Cardiac muscle cell (in vitro differentiated cells and primary cell): ENCODE measurements at regions not wholly inside any gene's neighbourhood (a gene's known extent, or its start where the extent isn't known, plus 50 kb on each side); places are given as distances from the start of the nearest gene placed in this dataset.

ENCODE experiments used
- DNase-seq, 2 donors: peaks; one replicate each; pipeline versions ENCODE4 v3.0.0 to v3.0.0-alpha.2; 2010 to 2017; ENCODE audit warnings: low read depth in 1 of 2, low spot score in 1 of 2
- H3K27ac ChIP-seq: fragments of 200-600 bp; sonication (generic); 2 replicates; pipeline ENCODE4 v1.5.1; 2016
- H3K27me3 ChIP-seq: fragments of 200-600 bp; sonication (generic); 2 replicates; pipeline ENCODE4 v1.6.0; 2016; ENCODE audit warnings: control low read depth
- H3K36me3 ChIP-seq: fragments of 200-600 bp; sonication (generic); 2 replicates; pipeline ENCODE4 v1.5.1; 2016; ENCODE audit warnings: control low read depth
- H3K4me1 ChIP-seq: fragments of 200-600 bp; sonication (generic); 2 replicates; pipeline ENCODE4 v1.8.1; 2017; ENCODE audit warnings: low read depth, mild to moderate bottlenecking, mixed run types
- H3K4me3 ChIP-seq: fragments of 200-600 bp; sonication (generic); 2 replicates; pipeline ENCODE4 v1.5.1; 2016; ENCODE audit warnings: mild to moderate bottlenecking
- H3K9me3 ChIP-seq: fragments of 200-600 bp; sonication (generic); 2 replicates; pipeline ENCODE4 v1.5.1; 2017; ENCODE audit warnings: low read depth, mild to moderate bottlenecking, control low read depth
- CTCF ChIP-seq: IDR thresholded peaks from 2 replicates; pipeline ENCODE4 v1.5.1; 2012; ENCODE audit warnings: low read depth, mild to moderate bottlenecking, low read length

- H3K36me3 ChIP-seq: no peaks in the 10 kb centered on the region
- no peaks in the 10 kb centered on the region for H3K27me3 ChIP-seq
- no peak overlapping the region for H3K4me3 ChIP-seq
- no peaks in the 10 kb centered on the region for H3K9me3 ChIP-seq
- peak; percentile 28 to 32 for DNase-seq
- TF ChIP-seq CTCF: peak; percentile 40
- no peaks in the 10 kb centered on the region for H3K4me1 ChIP-seq
- no peak overlapping the region for H3K27ac ChIP-seq
Measured at GRCh38 chr10:128633864-128634540, 507.8 kb upstream of the MKI67 start.

DNA sequence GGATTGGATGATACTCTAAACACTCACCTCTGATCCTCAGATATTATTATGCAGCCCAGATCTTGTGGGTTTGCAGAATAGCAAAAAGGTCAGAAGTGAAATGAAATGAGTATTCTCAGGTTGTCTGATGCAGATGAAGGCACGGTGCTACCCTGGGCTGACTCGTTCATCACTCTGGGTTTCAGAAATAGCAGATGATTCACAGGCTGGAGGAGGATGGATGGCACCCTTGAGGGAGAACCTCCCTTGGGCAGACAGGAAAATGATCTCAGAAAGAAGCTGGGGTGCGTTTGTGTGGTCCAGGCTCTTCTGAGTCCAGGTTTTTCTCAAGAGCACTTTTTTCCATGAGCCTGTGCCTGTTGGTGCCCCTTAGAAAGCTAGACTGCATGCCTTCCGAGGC is 515.8 kb upstream of the MKI67 start:
- TF ChIP-seq CTCF: no peak
- no peak overlapping the region for H3K4me3 ChIP-seq

DNA sequence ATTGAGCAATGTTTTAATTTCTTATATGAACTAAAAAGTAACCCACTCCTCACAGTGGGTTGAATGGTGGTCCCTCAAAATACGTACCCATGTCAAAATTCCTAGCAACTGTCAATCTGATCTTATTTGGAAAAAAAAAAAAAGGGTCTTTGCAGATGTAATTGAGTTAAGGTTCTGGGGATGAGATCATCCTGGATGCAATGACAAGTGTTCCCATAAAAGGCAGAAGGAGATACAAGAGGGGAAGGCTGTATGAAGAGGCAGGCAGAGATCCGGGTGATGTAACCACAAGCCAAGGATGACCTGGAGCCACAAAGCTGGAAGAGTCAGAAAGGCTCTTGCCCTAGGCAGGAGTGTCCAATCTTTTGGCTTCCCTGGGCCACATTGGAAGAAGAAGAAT is 516.3 kb upstream of the MKI67 start:
- no peaks in the 10 kb centered on the region for H3K9me3 ChIP-seq
- no peak for DNase-seq
- H3K4me3 ChIP-seq: no peak overlapping the region
- H3K27me3 ChIP-seq: no peaks in the 10 kb centered on the region
- no peaks in the 10 kb centered on the region for H3K4me1 ChIP-seq
- no peak for TF ChIP-seq CTCF
- H3K36me3 ChIP-seq: no peaks in the 10 kb centered on the region
- H3K27ac ChIP-seq: no peak overlapping the region

More for the DNA sequence above, 515.8 kb upstream of the MKI67 start:
- Histone ChIP-seq H3K27ac (no peak overlapping the region), H3K36me3 (no peaks in the 10 kb centered on the region), H3K9me3 (no peaks in the 10 kb centered on the region), H3K4me1 (no peaks in the 10 kb centered on the region), H3K27me3 (no peaks in the 10 kb centered on the region)
- no peak for DNase-seq

DNA sequence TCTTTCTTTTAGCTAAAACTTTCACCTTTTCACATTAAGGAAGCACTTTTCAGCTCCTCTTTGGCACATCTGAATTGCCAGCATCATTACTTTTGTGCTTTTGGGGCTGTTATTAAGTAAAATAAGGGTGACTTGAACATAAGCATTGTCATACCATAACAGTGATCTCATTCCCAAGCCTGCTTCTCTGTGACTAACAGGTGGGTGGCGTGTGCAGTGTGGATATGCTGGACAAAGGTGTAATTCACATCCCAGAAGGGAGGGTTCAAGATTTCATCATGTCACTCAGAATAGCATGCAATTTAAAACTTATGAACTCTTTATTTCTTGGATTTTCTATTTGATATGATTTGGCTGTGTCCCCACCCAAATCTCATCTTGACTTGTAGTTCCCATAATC is 517.4 kb upstream of the MKI67 start:
- H3K4me3 ChIP-seq: no peak overlapping the region
- TF ChIP-seq CTCF: no peak
- H3K4me1 ChIP-seq: no peaks in the 10 kb centered on the region

DNA sequence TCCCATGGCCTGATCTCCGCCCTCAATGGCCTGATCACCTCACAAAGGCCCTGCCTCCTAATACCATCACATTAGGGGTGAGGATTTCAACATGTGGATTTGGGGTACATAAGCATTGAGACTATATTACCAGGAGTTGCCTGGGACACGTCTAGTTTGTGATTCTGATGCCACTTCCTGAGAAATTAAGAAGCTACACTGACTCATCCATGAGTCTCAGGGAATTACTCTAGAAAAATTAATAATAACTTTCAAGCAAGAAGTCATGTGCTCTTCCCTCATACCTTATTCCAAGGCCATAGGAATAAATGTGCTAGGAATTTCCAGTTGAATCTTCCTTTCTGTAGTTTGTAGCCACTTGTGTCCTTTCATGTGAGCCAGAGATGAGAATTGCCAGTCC is 519.3 kb upstream of the MKI67 start:
- DNase-seq: no peak
- no peaks in the 10 kb centered on the region for H3K36me3 ChIP-seq
- H3K4me3 ChIP-seq: no peak overlapping the region
- H3K9me3 ChIP-seq: no peaks in the 10 kb centered on the region
- no peak for TF ChIP-seq CTCF
- H3K4me1 ChIP-seq: no peaks in the 10 kb centered on the region
- H3K27ac ChIP-seq: no peak overlapping the region
- H3K27me3 ChIP-seq: no peaks in the 10 kb centered on the region

More for the DNA sequence above, 517.4 kb upstream of the MKI67 start:
- no peaks in the 10 kb centered on the region for H3K9me3 ChIP-seq
- no peaks in the 10 kb centered on the region for H3K36me3 ChIP-seq
- no peak overlapping the region for H3K27ac ChIP-seq
- no peaks in the 10 kb centered on the region for H3K27me3 ChIP-seq
- DNase-seq: no peak
